AG10803 (cell line): ENCODE measurements at regions not wholly inside any gene's neighbourhood (a gene's known extent, or its start where the extent isn't known, plus 50 kb on each side); places are given as distances from the start of the nearest gene placed in this dataset.
"Not testable (repeated sequence)": the region's sequence is repeated elsewhere in the genome, so short reads cannot be mapped to it uniquely, and the experiment has no call there.

ENCODE experiments used
- DNase-seq: peaks from one replicate; pipeline ENCODE4 v3.0.0; 2010; ENCODE audit warnings: low read depth
- H3K4me3 ChIP-seq: 2 replicates; pipeline ENCODE4 v1.5.1; 2011; ENCODE audit warnings: mild to moderate bottlenecking, low read length, control low read depth
- TF ChIP-seq, protein P1 (sequence below): conservative IDR thresholded peaks from 2 replicates; pipeline ENCODE4 v1.5.1; 2011; ENCODE audit warnings: mild to moderate bottlenecking, low read length, control low read depth, inconsistent platforms

DNA sequence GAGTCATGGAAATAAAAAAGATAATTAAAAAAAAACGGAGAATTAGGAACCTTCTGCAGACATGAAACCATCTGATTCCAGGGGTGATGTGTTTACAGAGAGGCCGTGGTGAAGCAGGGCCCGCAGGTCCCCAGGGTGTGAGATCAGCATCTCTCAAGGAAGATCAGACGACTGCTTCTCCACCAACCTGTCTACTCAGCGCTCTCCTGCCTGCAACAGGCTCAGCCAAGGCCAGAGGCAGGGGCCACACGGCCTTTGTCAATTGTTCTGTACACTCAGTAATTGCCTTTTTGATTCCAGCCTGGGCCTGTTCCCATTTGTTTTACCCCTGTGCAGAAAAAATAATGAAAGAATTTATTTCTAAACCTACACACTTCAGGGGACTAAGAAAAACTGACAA is 124.6 kb downstream of the NXPE2 start:
- TF ChIP-seq, protein P1, sequence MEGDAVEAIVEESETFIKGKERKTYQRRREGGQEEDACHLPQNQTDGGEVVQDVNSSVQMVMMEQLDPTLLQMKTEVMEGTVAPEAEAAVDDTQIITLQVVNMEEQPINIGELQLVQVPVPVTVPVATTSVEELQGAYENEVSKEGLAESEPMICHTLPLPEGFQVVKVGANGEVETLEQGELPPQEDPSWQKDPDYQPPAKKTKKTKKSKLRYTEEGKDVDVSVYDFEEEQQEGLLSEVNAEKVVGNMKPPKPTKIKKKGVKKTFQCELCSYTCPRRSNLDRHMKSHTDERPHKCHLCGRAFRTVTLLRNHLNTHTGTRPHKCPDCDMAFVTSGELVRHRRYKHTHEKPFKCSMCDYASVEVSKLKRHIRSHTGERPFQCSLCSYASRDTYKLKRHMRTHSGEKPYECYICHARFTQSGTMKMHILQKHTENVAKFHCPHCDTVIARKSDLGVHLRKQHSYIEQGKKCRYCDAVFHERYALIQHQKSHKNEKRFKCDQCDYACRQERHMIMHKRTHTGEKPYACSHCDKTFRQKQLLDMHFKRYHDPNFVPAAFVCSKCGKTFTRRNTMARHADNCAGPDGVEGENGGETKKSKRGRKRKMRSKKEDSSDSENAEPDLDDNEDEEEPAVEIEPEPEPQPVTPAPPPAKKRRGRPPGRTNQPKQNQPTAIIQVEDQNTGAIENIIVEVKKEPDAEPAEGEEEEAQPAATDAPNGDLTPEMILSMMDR, result no peak
- no peak overlapping the region for H3K4me3 ChIP-seq
- DNase-seq, result no peak

DNA sequence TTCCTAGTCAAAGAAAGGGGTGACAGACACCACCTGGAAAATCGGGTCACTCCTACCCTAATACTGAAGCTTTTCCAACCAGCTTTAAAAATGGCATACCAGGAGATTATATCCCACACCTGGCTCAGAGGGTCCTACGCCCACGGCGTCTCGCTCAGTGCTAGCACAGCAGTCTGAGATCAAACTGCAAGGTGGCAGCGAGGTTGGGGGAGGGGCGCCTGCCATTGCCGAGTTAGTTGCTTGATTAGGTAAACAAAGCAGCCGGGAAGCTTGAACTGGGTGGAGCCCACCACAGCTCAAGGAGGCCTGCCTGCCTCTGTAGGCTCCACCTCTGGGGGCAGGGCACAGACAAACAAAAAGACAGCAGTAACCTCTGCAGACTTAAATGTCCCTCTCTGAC is 127.1 kb downstream of the NXPE2 start:
- not testable (repeated sequence) for H3K4me3 ChIP-seq, DNase-seq

DNA sequence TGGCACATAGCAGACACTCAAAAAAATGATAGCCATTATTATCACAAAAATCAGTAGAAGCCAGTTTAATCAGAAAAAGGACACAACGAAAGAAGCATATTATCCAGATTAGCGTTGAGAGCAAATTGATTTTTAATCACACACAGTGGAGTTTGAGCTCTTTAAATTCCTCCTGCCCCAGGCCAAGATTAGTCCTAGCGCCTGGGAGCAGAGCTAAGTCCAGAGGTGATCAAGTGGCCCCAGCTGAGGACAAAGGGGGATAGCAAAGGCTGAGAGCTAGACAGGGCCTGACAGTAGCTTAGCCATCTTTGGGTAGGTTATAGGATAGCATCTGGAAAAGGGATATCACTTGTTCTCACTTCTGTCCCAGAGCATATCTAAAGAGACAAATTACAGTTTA is 133.6 kb downstream of the NXPE2 start:
- TF ChIP-seq, protein P1, result no peak
- no peak for DNase-seq
- H3K4me3 ChIP-seq, result no peak overlapping the region

DNA sequence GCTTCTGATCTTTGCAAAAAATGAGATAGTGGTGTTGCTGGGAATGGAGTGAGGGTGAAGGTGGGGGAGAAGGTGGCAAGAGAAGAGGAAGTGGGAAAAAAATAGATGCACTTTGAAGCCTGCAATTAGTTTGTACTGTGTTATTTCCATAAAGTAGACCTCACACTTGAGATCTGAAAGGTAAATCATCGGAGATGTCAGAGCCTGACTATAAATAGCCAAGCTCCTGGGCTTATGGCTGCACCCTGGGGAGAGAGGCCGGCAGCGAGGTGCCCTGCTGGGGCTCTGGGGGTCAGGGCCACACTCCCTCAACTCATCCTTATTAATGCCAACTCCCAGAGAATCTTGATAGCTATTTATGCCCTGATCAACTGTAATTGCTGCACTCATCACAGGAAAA is 134.4 kb downstream of the NXPE2 start:
- TF ChIP-seq, protein P1, result no peak
- DNase-seq, result no peak
- H3K4me3 ChIP-seq, result no peak overlapping the region

DNA sequence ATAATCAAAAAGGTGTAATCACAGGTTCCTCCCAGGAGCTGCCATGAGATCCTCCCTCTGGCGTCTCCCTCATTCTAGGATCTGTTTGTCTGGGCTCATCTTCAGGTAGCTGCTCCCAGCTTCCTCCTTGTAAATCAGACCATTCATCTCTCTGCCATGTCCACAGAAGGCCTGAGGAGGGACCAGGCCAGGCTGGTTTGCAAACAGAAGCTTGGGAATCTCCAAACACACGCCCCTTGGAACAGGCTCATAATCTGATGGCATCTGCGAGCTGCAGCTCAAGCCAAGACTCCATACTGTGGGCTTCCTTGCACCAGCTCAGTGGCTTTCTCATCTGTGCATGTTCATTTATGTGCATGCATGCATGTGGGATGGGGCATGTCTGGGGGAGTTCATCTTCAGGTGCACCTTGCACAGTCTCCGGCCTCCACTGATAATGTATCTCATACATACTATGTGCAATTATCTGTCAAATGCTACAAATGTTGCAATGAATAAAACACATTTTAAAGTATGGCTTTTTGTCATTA is 134.9 kb downstream of the NXPE2 start:
- DNase-seq, result no peak
- TF ChIP-seq, protein P1, result no peak
- no peak overlapping the region for H3K4me3 ChIP-seq

DNA sequence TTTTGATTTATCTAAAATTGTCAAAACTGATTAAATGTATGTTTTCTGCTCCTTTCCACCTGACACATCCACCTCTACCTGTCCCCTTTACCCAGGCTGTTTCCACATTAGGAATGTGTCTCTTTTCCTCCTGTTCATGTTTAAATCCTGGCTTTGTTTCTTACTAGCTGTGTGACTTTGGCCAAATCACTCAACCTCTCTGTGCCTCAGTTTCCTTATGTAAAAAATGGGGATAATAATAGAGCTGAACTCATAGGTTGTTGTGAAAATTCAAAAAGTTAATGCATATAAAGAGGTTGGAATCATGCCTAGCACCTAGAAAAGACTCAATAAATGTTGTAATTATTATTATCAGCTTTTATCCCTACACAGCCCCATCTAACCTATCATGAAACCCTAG is 136.8 kb downstream of the NXPE2 start:
- DNase-seq, result no peak
- TF ChIP-seq, protein P1, result no peak
- H3K4me3 ChIP-seq, result no peak overlapping the region

DNA sequence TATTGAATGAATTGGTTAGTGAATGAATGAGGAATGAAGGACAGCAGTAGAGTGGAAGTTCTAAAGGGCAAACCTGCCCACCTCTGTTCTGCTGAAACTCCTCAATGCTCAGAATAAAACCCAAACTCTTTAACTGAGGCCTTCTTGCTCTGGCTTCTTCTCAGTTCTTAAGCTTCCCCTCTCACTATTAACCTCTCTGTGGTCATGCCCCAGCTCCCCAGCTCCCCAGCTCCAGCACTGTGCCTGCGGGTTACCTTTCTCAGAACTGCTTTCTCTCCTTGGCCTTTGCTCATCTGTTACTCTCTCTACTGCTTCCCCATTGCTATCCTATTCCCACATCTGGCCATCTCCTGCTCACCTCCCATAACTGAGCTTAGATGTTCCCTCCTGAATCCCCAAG is 137.4 kb downstream of the NXPE2 start:
- TF ChIP-seq, protein P1, result no peak
- no peak overlapping the region for H3K4me3 ChIP-seq
- DNase-seq, result no peak

DNA sequence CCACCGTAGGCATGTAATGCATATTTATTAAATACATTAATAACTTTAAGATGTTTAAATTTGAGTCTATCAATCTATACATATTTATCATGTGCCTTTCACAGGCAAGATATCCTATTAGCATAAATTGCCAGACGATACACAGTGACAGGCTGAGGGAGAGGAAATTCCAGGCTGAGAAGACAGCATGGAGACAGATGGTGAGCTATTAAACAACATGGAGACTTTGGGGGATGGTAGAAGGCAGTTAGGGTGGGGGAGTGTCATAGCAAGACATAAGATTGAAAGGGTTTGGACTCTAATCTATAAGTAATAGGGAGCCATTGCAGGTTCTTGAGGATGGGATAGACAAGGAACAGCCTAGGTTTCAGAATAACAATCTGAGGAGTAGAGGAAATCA is 138.5 kb downstream of the NXPE2 start:
- no peak overlapping the region for H3K4me3 ChIP-seq
- TF ChIP-seq, protein P1, result no peak
- DNase-seq, result no peak
